HL-60 (cell line): ENCODE measurements at regions not wholly inside any gene's neighbourhood (a gene's known extent, or its start where the extent isn't known, plus 50 kb on each side); places are given as distances from the start of the nearest gene placed in this dataset.

Experiments used
- POLR2AphosphoS5 ChIP-seq: IDR thresholded peaks from 2 replicates; pipeline ENCODE4 v1.6.1; 2012; ENCODE audit warnings: low read depth
- TF ChIP-seq, protein P1 (sequence below): IDR thresholded peaks from one replicate; pipeline ENCODE4 v1.5.1; 2011; ENCODE audit warnings: low read length, control low read depth, inconsistent platforms; ENCODE audit not compliant: insufficient read depth
- TF ChIP-seq, protein P2 (sequence below): IDR thresholded peaks from 2 replicates; pipeline ENCODE4 v1.6.1; 2012; ENCODE audit warnings: low read depth; ENCODE audit not compliant: insufficient replicate concordance

DNA sequence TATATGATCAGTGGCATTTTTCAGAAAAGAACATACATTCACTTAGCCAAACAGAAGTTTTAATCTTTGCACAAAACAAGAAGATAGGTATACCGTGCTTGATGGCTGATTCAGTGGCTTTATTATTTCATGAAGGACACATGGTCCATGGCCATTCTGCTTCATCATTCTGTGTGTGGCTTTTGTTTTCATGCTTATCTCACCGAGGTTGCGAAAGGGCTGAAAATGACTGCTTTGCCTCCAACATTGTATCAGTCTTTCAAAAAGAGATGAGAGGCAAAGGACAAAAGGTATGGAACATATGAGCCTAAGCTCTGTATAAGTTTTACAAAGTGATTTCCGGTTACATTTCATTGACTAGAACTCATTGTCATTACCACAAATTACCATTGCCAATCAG, 541.1 kb downstream of the RAB28 start:
- TF ChIP-seq, protein P1, sequence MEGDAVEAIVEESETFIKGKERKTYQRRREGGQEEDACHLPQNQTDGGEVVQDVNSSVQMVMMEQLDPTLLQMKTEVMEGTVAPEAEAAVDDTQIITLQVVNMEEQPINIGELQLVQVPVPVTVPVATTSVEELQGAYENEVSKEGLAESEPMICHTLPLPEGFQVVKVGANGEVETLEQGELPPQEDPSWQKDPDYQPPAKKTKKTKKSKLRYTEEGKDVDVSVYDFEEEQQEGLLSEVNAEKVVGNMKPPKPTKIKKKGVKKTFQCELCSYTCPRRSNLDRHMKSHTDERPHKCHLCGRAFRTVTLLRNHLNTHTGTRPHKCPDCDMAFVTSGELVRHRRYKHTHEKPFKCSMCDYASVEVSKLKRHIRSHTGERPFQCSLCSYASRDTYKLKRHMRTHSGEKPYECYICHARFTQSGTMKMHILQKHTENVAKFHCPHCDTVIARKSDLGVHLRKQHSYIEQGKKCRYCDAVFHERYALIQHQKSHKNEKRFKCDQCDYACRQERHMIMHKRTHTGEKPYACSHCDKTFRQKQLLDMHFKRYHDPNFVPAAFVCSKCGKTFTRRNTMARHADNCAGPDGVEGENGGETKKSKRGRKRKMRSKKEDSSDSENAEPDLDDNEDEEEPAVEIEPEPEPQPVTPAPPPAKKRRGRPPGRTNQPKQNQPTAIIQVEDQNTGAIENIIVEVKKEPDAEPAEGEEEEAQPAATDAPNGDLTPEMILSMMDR = no peak
- TF ChIP-seq POLR2AphosphoS5 = no peak
- TF ChIP-seq, protein P2, sequence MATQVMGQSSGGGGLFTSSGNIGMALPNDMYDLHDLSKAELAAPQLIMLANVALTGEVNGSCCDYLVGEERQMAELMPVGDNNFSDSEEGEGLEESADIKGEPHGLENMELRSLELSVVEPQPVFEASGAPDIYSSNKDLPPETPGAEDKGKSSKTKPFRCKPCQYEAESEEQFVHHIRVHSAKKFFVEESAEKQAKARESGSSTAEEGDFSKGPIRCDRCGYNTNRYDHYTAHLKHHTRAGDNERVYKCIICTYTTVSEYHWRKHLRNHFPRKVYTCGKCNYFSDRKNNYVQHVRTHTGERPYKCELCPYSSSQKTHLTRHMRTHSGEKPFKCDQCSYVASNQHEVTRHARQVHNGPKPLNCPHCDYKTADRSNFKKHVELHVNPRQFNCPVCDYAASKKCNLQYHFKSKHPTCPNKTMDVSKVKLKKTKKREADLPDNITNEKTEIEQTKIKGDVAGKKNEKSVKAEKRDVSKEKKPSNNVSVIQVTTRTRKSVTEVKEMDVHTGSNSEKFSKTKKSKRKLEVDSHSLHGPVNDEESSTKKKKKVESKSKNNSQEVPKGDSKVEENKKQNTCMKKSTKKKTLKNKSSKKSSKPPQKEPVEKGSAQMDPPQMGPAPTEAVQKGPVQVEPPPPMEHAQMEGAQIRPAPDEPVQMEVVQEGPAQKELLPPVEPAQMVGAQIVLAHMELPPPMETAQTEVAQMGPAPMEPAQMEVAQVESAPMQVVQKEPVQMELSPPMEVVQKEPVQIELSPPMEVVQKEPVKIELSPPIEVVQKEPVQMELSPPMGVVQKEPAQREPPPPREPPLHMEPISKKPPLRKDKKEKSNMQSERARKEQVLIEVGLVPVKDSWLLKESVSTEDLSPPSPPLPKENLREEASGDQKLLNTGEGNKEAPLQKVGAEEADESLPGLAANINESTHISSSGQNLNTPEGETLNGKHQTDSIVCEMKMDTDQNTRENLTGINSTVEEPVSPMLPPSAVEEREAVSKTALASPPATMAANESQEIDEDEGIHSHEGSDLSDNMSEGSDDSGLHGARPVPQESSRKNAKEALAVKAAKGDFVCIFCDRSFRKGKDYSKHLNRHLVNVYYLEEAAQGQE = no peak
